Brain microvascular endothelial cell (primary cell): ENCODE measurements at regions not wholly inside any gene's neighbourhood (a gene's known extent, or its start where the extent isn't known, plus 50 kb on each side); places are given as distances from the start of the nearest gene placed in this dataset.

ENCODE experiments used
- DNase-seq: peaks from one replicate; pipeline ENCODE4 v3.0.0-alpha.2; 2020
- H3K27ac ChIP-seq: fragments of 250-450 bp; sonication (Bioruptor Pico); 2 replicates; pipeline ENCODE4 v1.5.1; 2020; ENCODE audit warnings: mild to moderate bottlenecking, moderate library complexity
- H3K27me3 ChIP-seq: fragments of 250-450 bp; sonication (Bioruptor Pico); replicated peaks from 2 replicates; pipeline ENCODE4 v1.5.1; 2020; ENCODE audit warnings: mild to moderate bottlenecking
- H3K36me3 ChIP-seq: fragments of 250-450 bp; sonication (Bioruptor Pico); replicated peaks from 2 replicates; pipeline ENCODE4 v1.5.1; 2020; ENCODE audit warnings: mild to moderate bottlenecking
- H3K4me3 ChIP-seq: 2 replicates; pipeline ENCODE4 v1.5.1; 2011; ENCODE audit warnings: low read depth, mild to moderate bottlenecking, control low read depth, low read length, moderate library complexity
- in situ Hi-C: cut with HindIII; loops from 2 replicates; pipeline ENCODE4 v1.10.0; 2017; ENCODE audit warnings: low sequenced_read_pairs, low pct_ligation_motif_present
- TF ChIP-seq, protein P1 (sequence below): IDR thresholded peaks from 2 replicates; pipeline ENCODE4 v1.5.1; 2011; ENCODE audit warnings: low read depth, mild to moderate bottlenecking, moderate library complexity, low read length, control low read depth, inconsistent platforms; ENCODE audit errors: missing control alignments

DNA sequence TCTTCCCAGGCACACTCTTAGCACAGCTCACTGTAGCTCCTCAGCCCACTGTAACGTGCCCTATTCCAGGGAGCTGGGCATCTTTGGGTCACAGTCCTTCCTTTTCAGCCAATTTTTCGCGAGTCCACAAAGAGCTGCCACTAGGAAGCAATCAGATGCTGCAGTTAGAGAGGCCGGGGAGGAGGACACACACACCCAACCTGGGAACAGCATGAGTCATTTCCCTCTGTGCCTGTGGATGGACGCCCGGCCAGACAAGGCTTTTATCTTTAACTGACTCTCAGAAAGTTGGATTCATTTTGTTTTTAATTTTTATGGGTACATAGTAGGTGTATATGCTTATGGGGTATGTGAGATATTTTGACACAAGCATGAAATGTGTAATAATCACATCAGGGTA is 918.6 kb downstream of the UQCRFS1 start:
- H3K27ac ChIP-seq, result no peak overlapping the region
- TF ChIP-seq, protein P1, sequence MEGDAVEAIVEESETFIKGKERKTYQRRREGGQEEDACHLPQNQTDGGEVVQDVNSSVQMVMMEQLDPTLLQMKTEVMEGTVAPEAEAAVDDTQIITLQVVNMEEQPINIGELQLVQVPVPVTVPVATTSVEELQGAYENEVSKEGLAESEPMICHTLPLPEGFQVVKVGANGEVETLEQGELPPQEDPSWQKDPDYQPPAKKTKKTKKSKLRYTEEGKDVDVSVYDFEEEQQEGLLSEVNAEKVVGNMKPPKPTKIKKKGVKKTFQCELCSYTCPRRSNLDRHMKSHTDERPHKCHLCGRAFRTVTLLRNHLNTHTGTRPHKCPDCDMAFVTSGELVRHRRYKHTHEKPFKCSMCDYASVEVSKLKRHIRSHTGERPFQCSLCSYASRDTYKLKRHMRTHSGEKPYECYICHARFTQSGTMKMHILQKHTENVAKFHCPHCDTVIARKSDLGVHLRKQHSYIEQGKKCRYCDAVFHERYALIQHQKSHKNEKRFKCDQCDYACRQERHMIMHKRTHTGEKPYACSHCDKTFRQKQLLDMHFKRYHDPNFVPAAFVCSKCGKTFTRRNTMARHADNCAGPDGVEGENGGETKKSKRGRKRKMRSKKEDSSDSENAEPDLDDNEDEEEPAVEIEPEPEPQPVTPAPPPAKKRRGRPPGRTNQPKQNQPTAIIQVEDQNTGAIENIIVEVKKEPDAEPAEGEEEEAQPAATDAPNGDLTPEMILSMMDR, result no peak
- no peaks in the 10 kb centered on the region for H3K27me3 ChIP-seq
- H3K36me3 ChIP-seq, result no peaks in the 10 kb centered on the region
- H3K4me3 ChIP-seq, result no peak overlapping the region
- in situ Hi-C loops, result no loop called here
- DNase-seq, result peak; percentile 16

DNA sequence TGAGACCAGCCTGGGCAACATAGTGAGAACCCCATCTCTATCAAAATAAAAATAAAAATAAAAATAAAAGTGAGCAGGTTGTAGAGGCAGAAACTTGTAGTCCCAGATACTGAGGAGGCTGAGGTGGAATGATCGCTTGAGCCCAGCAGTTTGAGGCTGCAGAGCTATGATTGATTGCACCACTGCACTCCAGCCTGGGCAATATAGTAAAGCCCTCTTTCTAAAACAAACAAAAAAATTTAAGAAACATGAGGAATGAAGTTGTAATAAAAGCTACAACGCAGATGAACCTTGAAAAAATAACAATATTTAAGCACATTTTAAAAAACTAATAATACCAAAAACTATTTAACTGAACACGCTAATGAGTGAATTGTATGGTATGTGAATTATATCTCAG is 919.3 kb downstream of the UQCRFS1 start:
- Histone ChIP-seq H3K27ac (no peak overlapping the region), H3K4me3 (no peak overlapping the region), H3K36me3 (no peaks in the 10 kb centered on the region), H3K27me3 (no peaks in the 10 kb centered on the region)
- TF ChIP-seq, protein P1, result no peak
- DNase-seq, result no peak
- in situ Hi-C loops, result no loop called here

GRCh38 chr19:28292822-28293500 is 920.0 kb downstream of the UQCRFS1 start:
- no peak for DNase-seq
- Histone ChIP-seq H3K27ac (no peak overlapping the region), H3K36me3 (no peaks in the 10 kb centered on the region), H3K27me3 (no peaks in the 10 kb centered on the region), H3K4me3 (no peak overlapping the region)
- in situ Hi-C loops, result no loop called here
- TF ChIP-seq, protein P1, result no peak

GRCh38 chr19:28291874-28292273 is 921.1 kb downstream of the UQCRFS1 start:
- H3K4me3 ChIP-seq, result no peak overlapping the region
- H3K27ac ChIP-seq, result no peak overlapping the region
- TF ChIP-seq, protein P1, result no peak
- in situ Hi-C loops, result no loop called here
- no peak for DNase-seq
- no peaks in the 10 kb centered on the region for H3K36me3 ChIP-seq
- no peaks in the 10 kb centered on the region for H3K27me3 ChIP-seq

DNA sequence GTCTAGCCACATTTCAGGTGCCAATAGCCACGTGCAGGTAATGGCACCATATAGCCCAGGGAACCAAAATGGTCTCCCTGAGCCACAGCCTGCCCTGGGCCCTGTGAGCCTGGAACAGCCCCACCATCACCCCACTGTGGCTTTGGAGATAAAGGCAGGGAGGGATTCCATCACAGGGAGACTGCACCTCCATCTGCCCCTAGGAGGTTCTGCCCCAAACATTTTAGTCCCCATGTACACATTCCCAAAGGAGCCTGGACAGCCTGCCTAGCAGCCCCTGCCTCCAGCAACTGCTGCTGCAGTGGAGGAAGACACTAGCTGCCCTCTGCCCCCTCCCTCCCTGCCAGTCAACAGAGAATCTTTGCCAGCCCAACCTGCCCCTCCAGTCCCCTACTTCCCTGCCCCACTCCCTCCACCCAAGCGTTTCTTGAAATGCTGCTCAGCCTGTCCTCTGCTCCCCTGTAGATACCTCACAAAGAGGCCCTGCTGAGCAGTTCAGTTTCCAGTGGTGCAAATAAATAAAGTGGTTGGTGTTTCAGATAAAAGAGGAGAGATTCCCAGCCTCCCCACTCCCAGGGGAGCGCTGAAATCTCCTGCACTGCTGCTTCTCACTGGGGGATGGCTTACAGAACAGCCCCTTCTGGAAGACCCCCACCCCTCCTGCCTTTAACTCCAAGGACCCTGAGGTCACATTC is 921.8 kb downstream of the UQCRFS1 start:
- in situ Hi-C loops, result no loop called here
- no peak overlapping the region for H3K4me3 ChIP-seq
- no peak for DNase-seq
- H3K27ac ChIP-seq, result no peak overlapping the region
- TF ChIP-seq, protein P1, result no peak
- no peaks in the 10 kb centered on the region for H3K27me3 ChIP-seq
- H3K36me3 ChIP-seq, result no peaks in the 10 kb centered on the region
